IMR-90 (cell line): ENCODE measurements at regions not wholly inside any gene's neighbourhood (a gene's known extent, or its start where the extent isn't known, plus 50 kb on each side); places are given as distances from the start of the nearest gene placed in this dataset.

ENCODE experiments used
- ATAC-seq: fragments of 200-7000 bp; cut with Tn5 transposase; 2 replicates; pipeline ENCODE4 v1.9.1; 2020; ENCODE audit warnings: low read depth, mild to moderate bottlenecking, moderate library complexity
- BruUV-seq: library from RNA; stranded (reverse); fragments of 400-500 nt; replicated peaks from 2 replicates; lab custom pipeline; 2021; lab: Mats Ljungman, UMichigan
- CTCF ChIA-PET: fragments of 300-600 bp; formaldehyde crosslinking; extraction: SDS; loops from one replicate; lab custom pipeline; 2021; ENCODE audit warnings: antibody characterized with exemption; lab: Yijun Ruan, JAX
- POLR2A ChIA-PET: fragments of 300-600 bp; sonication (Branson Sonifier 250); formaldehyde crosslinking; loops from one replicate; lab custom pipeline; 2022; ENCODE audit warnings: antibody characterized with exemption; ENCODE audit not compliant: unreplicated experiment; lab: Charles Lee
- DNase-seq: peaks from one replicate; pipeline ENCODE4 v3.0.0; 2013
- H2AFZ ChIP-seq: replicated peaks from 2 replicates; pipeline ENCODE3; 2013; ENCODE audit warnings: low read length, mild to moderate bottlenecking; ENCODE audit not compliant: poor library complexity
- H2AK5ac ChIP-seq: 2 replicates; pipeline ENCODE4 v1.6.1; 2013; ENCODE audit warnings: low read depth, low read length, inconsistent platforms
- H2AK9ac ChIP-seq: replicated peaks from 2 replicates; pipeline ENCODE3; 2013; ENCODE audit warnings: mild to moderate bottlenecking, low read depth, low read length, moderate library complexity; ENCODE audit not compliant: poor library complexity
- H2BK120ac ChIP-seq: 2 replicates; pipeline ENCODE4 v1.6.1; 2013; ENCODE audit warnings: low read depth, low read length, inconsistent platforms
- H2BK15ac ChIP-seq: 3 replicates; pipeline ENCODE4 v1.6.1; 2013; ENCODE audit warnings: low read depth, low read length, inconsistent platforms
- H2BK20ac ChIP-seq: 2 replicates; pipeline ENCODE4 v1.6.1; 2013; ENCODE audit warnings: low read depth, mild to moderate bottlenecking, inconsistent platforms, low read length, moderate library complexity
- H2BK5ac ChIP-seq: 2 replicates; pipeline ENCODE4 v1.6.1; 2013; ENCODE audit warnings: mild to moderate bottlenecking, low read depth, low read length, inconsistent platforms; ENCODE audit not compliant: poor library complexity, severe bottlenecking
- H3K14ac ChIP-seq: replicated peaks from 2 replicates; pipeline ENCODE4 v1.6.1; 2013; ENCODE audit warnings: low read depth, low read length, inconsistent platforms
- H3K18ac ChIP-seq: 2 replicates; pipeline ENCODE4 v1.6.1; 2013; ENCODE audit warnings: low read depth, low read length, control low read depth
- H3K23ac ChIP-seq: 2 replicates; pipeline ENCODE4 v1.6.1; 2013; ENCODE audit warnings: low read depth, low read length, inconsistent platforms
- H3K27ac ChIP-seq: 2 replicates; pipeline ENCODE4 v1.5.1; 2013; ENCODE audit warnings: mild to moderate bottlenecking, control low read depth, low read length; ENCODE audit not compliant: insufficient read depth
- H3K27me3 ChIP-seq: 2 replicates; pipeline ENCODE4 v1.6.1; 2013; ENCODE audit warnings: low read length; ENCODE audit not compliant: control insufficient read depth, insufficient read depth
- H3K36me3 ChIP-seq: 2 replicates; pipeline ENCODE4 v1.6.1; 2013; ENCODE audit warnings: low read length, mixed read lengths; ENCODE audit not compliant: control insufficient read depth, insufficient read depth
- H3K4ac ChIP-seq: 2 replicates; pipeline ENCODE4 v1.6.1; 2013; ENCODE audit warnings: low read depth, low read length, inconsistent platforms
- H3K4me1 ChIP-seq: 2 replicates; pipeline ENCODE4 v1.6.1; 2013; ENCODE audit warnings: low read length, mixed read lengths; ENCODE audit not compliant: control insufficient read depth, insufficient read depth
- H3K4me2 ChIP-seq: 2 replicates; pipeline ENCODE4 v1.6.1; 2013; ENCODE audit warnings: low read depth, mild to moderate bottlenecking, control low read depth, low read length, moderate library complexity
- H3K4me3 ChIP-seq: 2 replicates; pipeline ENCODE4 v1.5.1; 2013; ENCODE audit warnings: low read depth, mild to moderate bottlenecking, control low read depth, low read length, moderate library complexity; ENCODE audit not compliant: insufficient read depth
- H3K56ac ChIP-seq: 2 replicates; pipeline ENCODE4 v1.6.1; 2013; ENCODE audit warnings: low read length, inconsistent platforms; ENCODE audit not compliant: insufficient read depth; ENCODE audit errors: extremely low read depth
- H3K79me1 ChIP-seq, 2 experiments: 2 replicates each; pipeline ENCODE4 v1.6.1; 2013; ENCODE audit warnings: low read length in 2 of 2, inconsistent platforms in 1 of 2, low read depth in 1 of 2
- H3K9ac ChIP-seq: 2 replicates; pipeline ENCODE4 v1.6.1; 2013; ENCODE audit warnings: low read depth, low read length, control low read depth
- H3K9me1 ChIP-seq: 2 replicates; pipeline ENCODE4 v1.6.1; 2013; ENCODE audit warnings: low read length, inconsistent platforms; ENCODE audit not compliant: insufficient read depth
- H3K9me3 ChIP-seq: 2 replicates; pipeline ENCODE4 v1.6.1; 2013; ENCODE audit warnings: low read length; ENCODE audit not compliant: control insufficient read depth, insufficient read depth
- H4K20me1 ChIP-seq: 2 replicates; pipeline ENCODE4 v1.6.1; 2013; ENCODE audit warnings: low read length, inconsistent platforms; ENCODE audit not compliant: insufficient read depth
- H4K5ac ChIP-seq: 2 replicates; pipeline ENCODE4 v1.6.1; 2013; ENCODE audit warnings: mild to moderate bottlenecking, low read depth, low read length, control low read depth
- H4K8ac ChIP-seq, 2 experiments: 2 replicates each; pipeline ENCODE4 v1.6.1; 2013; ENCODE audit warnings: low read depth in 2 of 2, low read length in 2 of 2, control low read depth in 1 of 2, inconsistent platforms in 1 of 2
- H4K91ac ChIP-seq: 2 replicates; pipeline ENCODE4 v1.6.1; 2013; ENCODE audit warnings: low read depth, low read length, inconsistent platforms; ENCODE audit not compliant: insufficient read depth
- CEBPB ChIP-seq: IDR thresholded peaks from 2 replicates; pipeline ENCODE4 v1.6.1; 2012; ENCODE audit warnings: low read depth, low read length, improper control_type of control experiment
- CHD1 ChIP-seq: IDR thresholded peaks from 2 replicates; pipeline ENCODE4 v1.6.1; 2012; ENCODE audit warnings: low read depth, low read length, improper control_type of control experiment
- CTCF ChIP-seq: conservative IDR thresholded peaks from 2 replicates; pipeline ENCODE4 v1.5.1; 2012; ENCODE audit warnings: mild to moderate bottlenecking, low read depth, low read length, improper control_type of control experiment
- FOS ChIP-seq: fragments of 150-350 bp; IDR thresholded peaks from 2 replicates; pipeline ENCODE4 v1.6.1; 2016; ENCODE audit warnings: low read depth, low read length
- MAFK ChIP-seq: IDR thresholded peaks from 2 replicates; pipeline ENCODE4 v1.6.1; 2012; ENCODE audit warnings: low read depth, low read length, improper control_type of control experiment
- MAZ ChIP-seq: IDR thresholded peaks from 2 replicates; pipeline ENCODE4 v1.6.1; 2012; ENCODE audit warnings: low read depth, mild to moderate bottlenecking, low read length, improper control_type of control experiment, moderate library complexity, borderline replicate concordance
- NFE2L2 ChIP-seq: fragments of 150-350 bp; IDR thresholded peaks from 2 replicates; pipeline ENCODE4 v1.6.1; 2016; ENCODE audit warnings: low read depth, mild to moderate bottlenecking, low read length
- POLR2A ChIP-seq: IDR thresholded peaks from 2 replicates; pipeline ENCODE4 v1.6.1; 2012; ENCODE audit warnings: mild to moderate bottlenecking, low read depth, low read length
- RAD21 ChIP-seq: IDR thresholded peaks from 2 replicates; pipeline ENCODE4 v1.6.1; 2012; ENCODE audit warnings: low read length, improper control_type of control experiment
- RCOR1 ChIP-seq: IDR thresholded peaks from 2 replicates; pipeline ENCODE4 v1.6.1; 2012; ENCODE audit warnings: mild to moderate bottlenecking, low read length, improper control_type of control experiment; ENCODE audit not compliant: insufficient replicate concordance
- RFX5 ChIP-seq: IDR thresholded peaks from 2 replicates; pipeline ENCODE4 v1.8.0; 2012; ENCODE audit warnings: low read depth, mild to moderate bottlenecking, low read length, moderate library complexity
- SMC3 ChIP-seq: fragments of 150-350 bp; IDR thresholded peaks from 2 replicates; pipeline ENCODE4 v1.6.1; 2016; ENCODE audit warnings: low read depth, mild to moderate bottlenecking, antibody characterized with exemption, low read length, moderate library complexity
- USF2 ChIP-seq: fragments of 150-350 bp; IDR thresholded peaks from 2 replicates; pipeline ENCODE4 v1.6.1; 2017; ENCODE audit warnings: mild to moderate bottlenecking, antibody characterized with exemption, low read length, low read depth
- dilution Hi-C: fragments of 300-500 bp; cut with HindIII; formaldehyde crosslinking; loops from one replicate; pipeline ENCODE4 v1.14.3; 2018; ENCODE audit warnings: low sequenced_read_pairs; ENCODE audit not compliant: unreplicated experiment
- in situ Hi-C: fragments of 300-500 bp; cut with MboI; formaldehyde crosslinking; loops from 3 replicates; pipeline ENCODE4 v1.14.3; 2019; ENCODE audit warnings: low sequenced_read_pairs, inconsistent platforms, mixed read lengths
- intact Hi-C: fragments of 100-400 bp; cut with micrococcal nuclease; formaldehyde crosslinking; loops from 2 replicates; pipeline ENCODE4 v1.10.0; 2022
- TF ChIP-seq, protein P1 (sequence below): fragments of 150-350 bp; IDR thresholded peaks from 2 replicates; pipeline ENCODE4 v1.6.1; 2016; ENCODE audit warnings: low read depth, mild to moderate bottlenecking, low read length, moderate library complexity, borderline replicate concordance

DNA sequence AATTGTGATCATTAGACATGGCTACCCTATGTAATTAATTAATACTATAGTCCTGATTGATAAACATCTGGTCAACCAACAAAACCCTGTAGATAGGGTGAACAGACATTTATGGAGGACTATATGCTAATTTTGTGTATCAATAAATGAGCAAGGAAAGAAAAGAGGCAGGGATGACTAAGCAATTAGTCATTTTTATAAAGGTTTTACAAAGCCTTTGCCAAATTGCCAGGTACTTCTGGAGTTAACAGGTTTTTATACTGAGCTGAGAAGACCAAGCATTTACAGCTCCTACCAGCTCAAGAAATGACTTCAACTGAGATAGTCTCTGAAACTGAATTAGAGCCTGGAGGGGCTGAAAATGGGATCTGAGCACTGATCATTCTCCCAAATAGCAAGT, 186.8 kb upstream of the PRR20A start:
- H3K56ac ChIP-seq: no peak overlapping the region
- H2BK5ac ChIP-seq: no peak overlapping the region
- no peak overlapping the region for H4K91ac ChIP-seq
- no peak overlapping the region for H2AK5ac ChIP-seq
- no peaks in the 10 kb centered on the region for H3K27me3 ChIP-seq
- no peak overlapping the region for H3K18ac ChIP-seq
- H3K4me2 ChIP-seq: no peak overlapping the region
- BruUV-seq: no TSS peak
- H2BK120ac ChIP-seq: no peak overlapping the region
- no peak overlapping the region for H3K4me3 ChIP-seq
- H3K9me1 ChIP-seq: no peaks in the 10 kb centered on the region
- no peaks in the 10 kb centered on the region for H3K4me1 ChIP-seq
- H2AK9ac ChIP-seq: no peak overlapping the region
- H3K79me1 ChIP-seq: no peaks in the 10 kb centered on the region
- no peaks in the 10 kb centered on the region for H3K36me3 ChIP-seq
- no peak overlapping the region for H3K23ac ChIP-seq
- H2BK20ac ChIP-seq: no peak overlapping the region
- H3K4ac ChIP-seq: no peak overlapping the region
- ATAC-seq: no peak
- no peak overlapping the region for H2BK15ac ChIP-seq
- H4K8ac ChIP-seq: no peak overlapping the region
- TF ChIP-seq SMC3: no peak
- TF ChIP-seq CEBPB: no peak
- TF ChIP-seq FOS: no peak
- no peak for TF ChIP-seq MAFK
- TF ChIP-seq CHD1: no peak
- no peak for TF ChIP-seq RAD21
- no peak for TF ChIP-seq RCOR1
- TF ChIP-seq NFE2L2: no peak
- TF ChIP-seq POLR2A: no peak
- no peak for TF ChIP-seq RFX5
- TF ChIP-seq, protein P1, sequence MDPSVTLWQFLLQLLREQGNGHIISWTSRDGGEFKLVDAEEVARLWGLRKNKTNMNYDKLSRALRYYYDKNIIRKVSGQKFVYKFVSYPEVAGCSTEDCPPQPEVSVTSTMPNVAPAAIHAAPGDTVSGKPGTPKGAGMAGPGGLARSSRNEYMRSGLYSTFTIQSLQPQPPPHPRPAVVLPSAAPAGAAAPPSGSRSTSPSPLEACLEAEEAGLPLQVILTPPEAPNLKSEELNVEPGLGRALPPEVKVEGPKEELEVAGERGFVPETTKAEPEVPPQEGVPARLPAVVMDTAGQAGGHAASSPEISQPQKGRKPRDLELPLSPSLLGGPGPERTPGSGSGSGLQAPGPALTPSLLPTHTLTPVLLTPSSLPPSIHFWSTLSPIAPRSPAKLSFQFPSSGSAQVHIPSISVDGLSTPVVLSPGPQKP: no peak
- no peak for TF ChIP-seq MAZ
- no peak for TF ChIP-seq USF2
- no peak for TF ChIP-seq CTCF
- no peak overlapping the region for H4K5ac ChIP-seq
- no peak overlapping the region for H2AFZ ChIP-seq
- ChIA-PET CTCF (no interaction called here), POLR2A (no interaction called here)
- no peak overlapping the region for H3K9ac ChIP-seq
- intact Hi-C loops: no loop called here
- DNase-seq: no peak
- in situ Hi-C loops: no loop called here
- no peak overlapping the region for H3K14ac ChIP-seq
- no peak overlapping the region for H3K27ac ChIP-seq
- H3K9me3 ChIP-seq: no peaks in the 10 kb centered on the region
- no peaks in the 10 kb centered on the region for H4K20me1 ChIP-seq
- dilution Hi-C loops: no loop called here
